Neuronal stem cell (in vitro differentiated cells): ENCODE measurements at regions not wholly inside any gene's neighbourhood (a gene's known extent, or its start where the extent isn't known, plus 50 kb on each side); places are given as distances from the start of the nearest gene placed in this dataset.

Experiments
- DNase-seq: peaks from one replicate; pipeline ENCODE4 v3.0.0-alpha.2; 2013; ENCODE audit warnings: low spot score
- H2AFZ ChIP-seq: one replicate; pipeline ENCODE4 v1.6.1; 2013; ENCODE audit warnings: mild to moderate bottlenecking, low read length, inconsistent platforms
- H2AK5ac ChIP-seq: 2 replicates; pipeline ENCODE4 v1.6.1; 2013; ENCODE audit warnings: low read depth, mild to moderate bottlenecking, inconsistent platforms, low read length, moderate library complexity, mixed read lengths
- H2BK120ac ChIP-seq: 2 replicates; pipeline ENCODE4 v1.6.1; 2013; ENCODE audit warnings: low read depth, mild to moderate bottlenecking, inconsistent platforms, low read length, moderate library complexity, mixed read lengths
- H2BK12ac ChIP-seq: one replicate; pipeline ENCODE4 v1.6.1; 2013; ENCODE audit warnings: low read length, inconsistent platforms
- H2BK15ac ChIP-seq: 2 replicates; pipeline ENCODE4 v1.6.1; 2013; ENCODE audit warnings: mild to moderate bottlenecking, low read length, inconsistent platforms, mixed read lengths
- H2BK5ac ChIP-seq: one replicate; pipeline ENCODE4 v1.6.1; 2013; ENCODE audit warnings: inconsistent platforms, mild to moderate bottlenecking, low read length, moderate library complexity
- H3K14ac ChIP-seq: one replicate; pipeline ENCODE4 v1.6.1; 2013; ENCODE audit warnings: low read length, inconsistent platforms
- H3K18ac ChIP-seq: 2 replicates; pipeline ENCODE4 v1.6.1; 2013; ENCODE audit warnings: low read length, inconsistent platforms
- H3K23ac ChIP-seq: 2 replicates; pipeline ENCODE4 v1.6.1; 2013; ENCODE audit warnings: low read depth, mild to moderate bottlenecking, mixed read lengths, low read length, inconsistent platforms; ENCODE audit not compliant: poor library complexity
- H3K27ac ChIP-seq: replicated peaks from 3 replicates; pipeline ENCODE4 v1.5.1; 2013; ENCODE audit warnings: low read length, inconsistent platforms
- H3K27me3 ChIP-seq, 3 experiments: 2 replicates each; pipeline ENCODE4 v1.6.1; 2013; ENCODE audit warnings: low read length in 3 of 3, mild to moderate bottlenecking in 2 of 3, inconsistent platforms in 1 of 3, low read depth in 1 of 3, mixed read lengths in 1 of 3, moderate library complexity in 1 of 3; ENCODE audit not compliant: control insufficient read depth in 3 of 3, insufficient read depth in 3 of 3
- H3K36me3 ChIP-seq, 2 donors: replicated peaks in 1 of 2; 2 replicates each; pipeline ENCODE4 v1.6.1; 2013; ENCODE audit warnings: low read length in 2 of 2; ENCODE audit not compliant: control insufficient read depth in 2 of 2, insufficient read depth in 2 of 2
- H3K4ac ChIP-seq: 2 replicates; pipeline ENCODE4 v1.6.1; 2013; ENCODE audit warnings: inconsistent platforms, mild to moderate bottlenecking, low read length, moderate library complexity
- H3K4me1 ChIP-seq, 2 donors: 1 replicate in 1 of 2; 2 replicates in 1 of 2; pipeline ENCODE4 v1.6.1; 2013; ENCODE audit warnings: low read length in 2 of 2, low read depth in 1 of 2; ENCODE audit not compliant: control insufficient read depth in 2 of 2, insufficient read depth in 1 of 2
- H3K4me2 ChIP-seq: one replicate; pipeline ENCODE4 v1.6.1; 2013; ENCODE audit warnings: mild to moderate bottlenecking, low read length, inconsistent platforms; ENCODE audit not compliant: insufficient read depth, poor library complexity, severe bottlenecking
- H3K4me3 ChIP-seq, 2 donors: 2 replicates each; pipeline ENCODE4 v1.5.1; 2013; ENCODE audit warnings: low read length in 2 of 2, mild to moderate bottlenecking in 2 of 2, inconsistent platforms in 1 of 2, moderate library complexity in 1 of 2
- H3K79me1 ChIP-seq: one replicate; pipeline ENCODE4 v1.6.1; 2013; ENCODE audit warnings: low read depth, mild to moderate bottlenecking, inconsistent platforms, low read length, moderate library complexity
- H3K9ac ChIP-seq: one replicate; pipeline ENCODE4 v1.6.1; 2013; ENCODE audit warnings: mild to moderate bottlenecking, low read depth, low read length, inconsistent platforms; ENCODE audit not compliant: poor library complexity
- H3K9me3 ChIP-seq, 2 donors: replicated peaks in 1 of 2; 2 replicates each; pipeline versions ENCODE3 to v1.6.1; 2013; ENCODE audit warnings: low read length in 2 of 2, mild to moderate bottlenecking in 2 of 2, inconsistent platforms in 1 of 2, low read depth in 1 of 2, mixed read lengths in 1 of 2, moderate library complexity in 1 of 2; ENCODE audit not compliant: control insufficient read depth in 2 of 2, insufficient read depth in 1 of 2
- H4K8ac ChIP-seq: one replicate; pipeline ENCODE4 v1.6.1; 2013; ENCODE audit warnings: low read depth, mild to moderate bottlenecking, inconsistent platforms, low read length, moderate library complexity
- H4K91ac ChIP-seq: one replicate; pipeline ENCODE4 v1.6.1; 2013; ENCODE audit warnings: low read length, low read depth, mild to moderate bottlenecking, inconsistent platforms; ENCODE audit not compliant: poor library complexity
- WGBS, 2 donors: extraction: QIAGEN DNeasy Blood & Tissue Kit; methylation state at CpG; one replicate each; pipeline ENCODE4 v1.1.7; 2013; ENCODE audit warnings: missing lambda C conversion rate in 2 of 2, mixed read lengths in 1 of 2; ENCODE audit not compliant: insufficient read length in 2 of 2, insufficient replicate concordance in 1 of 2; ENCODE audit errors: extremely low coverage in 2 of 2; 5-methylcytosine and 5-hydroxymethylcytosine counted together

- H3K79me1 ChIP-seq = no peaks in the 10 kb centered on the region
Measured at GRCh38 chr11:29482510-29482909, 534.3 kb downstream of the KCNA4 start.

GRCh38 chr11:29481738-29482137 is 535.1 kb downstream of the KCNA4 start:
- no peak overlapping the region for H3K27ac ChIP-seq
- H3K36me3 ChIP-seq = no peaks in the 10 kb centered on the region
- no peak overlapping the region for H3K4me2 ChIP-seq
- H2AK5ac ChIP-seq = no peak overlapping the region
- no peak overlapping the region for H3K4me3 ChIP-seq
- no peak overlapping the region for H4K8ac ChIP-seq
- H3K27me3 ChIP-seq = no peaks in the 10 kb centered on the region
- no peak overlapping the region for H3K14ac ChIP-seq
- no peaks in the 10 kb centered on the region for H3K9me3 ChIP-seq
- H3K4me1 ChIP-seq = no peaks in the 10 kb centered on the region
- H3K4ac ChIP-seq = no peak overlapping the region
- H3K18ac ChIP-seq = no peak overlapping the region
- no peaks in the 10 kb centered on the region for H3K79me1 ChIP-seq
- no peak overlapping the region for H2BK15ac ChIP-seq
- no peak overlapping the region for H2BK12ac ChIP-seq
- no peak for DNase-seq
- no peak overlapping the region for H2BK5ac ChIP-seq
- no peak overlapping the region for H3K23ac ChIP-seq
- no CpG with 5 or more reads among the region's 2 CpGs for WGBS, 2 donors
- no peak overlapping the region for H2AFZ ChIP-seq
- no peak overlapping the region for H3K9ac ChIP-seq
- no peak overlapping the region for H2BK120ac ChIP-seq
- no peak overlapping the region for H4K91ac ChIP-seq

More at GRCh38 chr11:29482510-29482909, 534.3 kb downstream of the KCNA4 start:
- Histone ChIP-seq H2BK15ac (no peak overlapping the region), H4K8ac (no peak overlapping the region), H3K27ac (no peak overlapping the region), H2BK120ac (no peak overlapping the region), H2AK5ac (no peak overlapping the region), H3K4me3 (no peak overlapping the region), H3K9ac (no peak overlapping the region), H4K91ac (no peak overlapping the region), H3K27me3 (no peaks in the 10 kb centered on the region), H3K23ac (no peak overlapping the region), H3K14ac (no peak overlapping the region), H2BK5ac (no peak overlapping the region), H3K36me3 (no peaks in the 10 kb centered on the region), H3K9me3 (no peaks in the 10 kb centered on the region), H3K4me1 (no peaks in the 10 kb centered on the region), H3K4ac (no peak overlapping the region), H2AFZ (no peak overlapping the region), H3K18ac (no peak overlapping the region), H3K4me2 (no peak overlapping the region), H2BK12ac (no peak overlapping the region)
- no peak for DNase-seq
- WGBS, 2 donors = no CpG with 5 or more reads among the region's 4 CpGs

DNA sequence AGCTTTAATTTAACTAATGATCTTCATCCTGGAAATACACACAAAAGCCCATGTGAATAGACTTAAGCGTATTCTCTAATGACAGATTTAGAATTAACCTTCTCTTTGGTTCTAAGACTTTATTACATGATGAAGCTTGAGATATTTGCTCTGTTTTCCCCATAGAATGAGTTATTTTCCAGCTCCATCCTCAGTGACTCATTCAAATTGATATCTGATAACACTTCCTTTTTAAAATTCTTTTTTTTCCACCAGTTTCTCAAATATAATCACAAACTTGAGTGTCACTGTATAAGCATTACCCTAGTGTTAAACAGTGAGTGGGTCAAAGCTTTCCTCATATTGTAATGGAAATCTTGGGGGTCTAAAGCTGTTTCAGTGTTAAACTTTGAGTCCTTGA is 535.8 kb downstream of the KCNA4 start:
- H2AFZ ChIP-seq = no peak overlapping the region
- no peaks in the 10 kb centered on the region for H3K4me1 ChIP-seq
- H4K91ac ChIP-seq = no peak overlapping the region
- H3K9me3 ChIP-seq = no peaks in the 10 kb centered on the region
- no peak overlapping the region for H3K18ac ChIP-seq
- no peak overlapping the region for H3K27ac ChIP-seq
- H2BK12ac ChIP-seq = no peak overlapping the region
- H3K36me3 ChIP-seq = no peaks in the 10 kb centered on the region
- H3K9ac ChIP-seq = no peak overlapping the region
- no peak overlapping the region for H3K4me2 ChIP-seq
- H3K4me3 ChIP-seq = no peak overlapping the region
- no peak for DNase-seq
- no peak overlapping the region for H2BK120ac ChIP-seq
- H3K79me1 ChIP-seq = no peaks in the 10 kb centered on the region
- no peak overlapping the region for H3K23ac ChIP-seq
- H3K14ac ChIP-seq = no peak overlapping the region
- H3K27me3 ChIP-seq = no peaks in the 10 kb centered on the region
- no peak overlapping the region for H4K8ac ChIP-seq
- no peak overlapping the region for H2AK5ac ChIP-seq
- WGBS, 2 donors = no CpG with 5 or more reads among the region's 1 CpG
- no peak overlapping the region for H3K4ac ChIP-seq
- H2BK5ac ChIP-seq = no peak overlapping the region
- no peak overlapping the region for H2BK15ac ChIP-seq

GRCh38 chr11:29458252-29458651 is 558.6 kb downstream of the KCNA4 start:
- no peak overlapping the region for H3K27ac ChIP-seq
- H3K18ac ChIP-seq = no peak overlapping the region
- H3K4me2 ChIP-seq = no peak overlapping the region
- WGBS, 2 donors = no CpG with 5 or more reads among the region's 1 CpG
- H3K9ac ChIP-seq = no peak overlapping the region
- no peaks in the 10 kb centered on the region for H3K79me1 ChIP-seq
- H3K14ac ChIP-seq = no peak overlapping the region
- H2BK12ac ChIP-seq = no peak overlapping the region
- H3K9me3 ChIP-seq = no peaks in the 10 kb centered on the region
- DNase-seq = no peak
- H4K91ac ChIP-seq = no peak overlapping the region
- H2AK5ac ChIP-seq = no peak overlapping the region
- H4K8ac ChIP-seq = no peak overlapping the region
- H3K36me3 ChIP-seq = no peaks in the 10 kb centered on the region
- no peaks in the 10 kb centered on the region for H3K4me1 ChIP-seq
- H3K23ac ChIP-seq = no peak overlapping the region
- no peak overlapping the region for H3K4ac ChIP-seq
- H2BK5ac ChIP-seq = no peak overlapping the region
- no peaks in the 10 kb centered on the region for H3K27me3 ChIP-seq
- H2BK120ac ChIP-seq = no peak overlapping the region
- no peak overlapping the region for H2BK15ac ChIP-seq
- no peak overlapping the region for H2AFZ ChIP-seq
- no peak overlapping the region for H3K4me3 ChIP-seq
